ENCODE measurements at regions not wholly inside any gene's neighbourhood (a gene's known extent, or its start where the extent isn't known, plus 50 kb on each side); places are given as distances from the start of the nearest gene placed in this dataset.

DNA sequence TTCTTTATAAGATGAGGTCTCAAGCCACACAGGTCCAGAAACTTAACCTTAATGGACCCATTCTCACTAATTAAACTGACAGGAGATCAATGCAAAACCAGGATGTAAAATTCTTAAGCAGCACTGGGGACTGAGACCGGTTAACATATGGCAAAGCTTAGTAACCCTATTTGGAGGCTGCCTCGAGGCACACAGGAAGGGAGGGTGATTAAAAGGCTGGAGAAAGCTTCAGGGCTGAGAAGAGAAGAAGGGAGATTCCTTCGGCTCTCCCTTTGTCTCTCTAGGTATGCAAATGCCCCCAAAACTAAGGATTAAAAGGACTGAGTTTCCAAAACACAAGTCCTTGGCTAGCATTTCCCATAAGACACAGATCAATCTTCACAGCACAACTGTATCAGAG is 120.8 kb upstream of the DSCAM start:
- TF ChIP-seq, protein P1, sequence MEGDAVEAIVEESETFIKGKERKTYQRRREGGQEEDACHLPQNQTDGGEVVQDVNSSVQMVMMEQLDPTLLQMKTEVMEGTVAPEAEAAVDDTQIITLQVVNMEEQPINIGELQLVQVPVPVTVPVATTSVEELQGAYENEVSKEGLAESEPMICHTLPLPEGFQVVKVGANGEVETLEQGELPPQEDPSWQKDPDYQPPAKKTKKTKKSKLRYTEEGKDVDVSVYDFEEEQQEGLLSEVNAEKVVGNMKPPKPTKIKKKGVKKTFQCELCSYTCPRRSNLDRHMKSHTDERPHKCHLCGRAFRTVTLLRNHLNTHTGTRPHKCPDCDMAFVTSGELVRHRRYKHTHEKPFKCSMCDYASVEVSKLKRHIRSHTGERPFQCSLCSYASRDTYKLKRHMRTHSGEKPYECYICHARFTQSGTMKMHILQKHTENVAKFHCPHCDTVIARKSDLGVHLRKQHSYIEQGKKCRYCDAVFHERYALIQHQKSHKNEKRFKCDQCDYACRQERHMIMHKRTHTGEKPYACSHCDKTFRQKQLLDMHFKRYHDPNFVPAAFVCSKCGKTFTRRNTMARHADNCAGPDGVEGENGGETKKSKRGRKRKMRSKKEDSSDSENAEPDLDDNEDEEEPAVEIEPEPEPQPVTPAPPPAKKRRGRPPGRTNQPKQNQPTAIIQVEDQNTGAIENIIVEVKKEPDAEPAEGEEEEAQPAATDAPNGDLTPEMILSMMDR (IDR thresholded peaks at IDR 0.05), result no peak
- no peak for TF ChIP-seq POLR2A (IDR thresholded peaks at IDR 0.05)
